Astrocyte of the cerebellum (primary cell): ENCODE measurements at regions not wholly inside any gene's neighbourhood (a gene's known extent, or its start where the extent isn't known, plus 50 kb on each side); places are given as distances from the start of the nearest gene placed in this dataset.

ENCODE experiments used
- DNase-seq: peaks from one replicate; pipeline ENCODE4 v3.0.0-alpha.2; 2011; ENCODE audit warnings: low read depth
- H3K4me3 ChIP-seq: 2 replicates; pipeline ENCODE4 v1.5.1; 2011; ENCODE audit warnings: mild to moderate bottlenecking, low read depth, low read length, moderate library complexity
- CTCF ChIP-seq: IDR thresholded peaks from 2 replicates; pipeline ENCODE4 v1.5.1; 2012; ENCODE audit warnings: low read length, low read depth, moderate library complexity, mild to moderate bottlenecking; ENCODE audit errors: missing control alignments
- in situ Hi-C: cut with HindIII; loops from 2 replicates; pipeline ENCODE4 v1.10.0; 2017; ENCODE audit warnings: low sequenced_read_pairs

- TF ChIP-seq CTCF = no peak
- in situ Hi-C loops = no loop called here
These were observed 279.1 kb upstream of the ZEB2 start for GRCh38 chr2:144798989-144799388.

GRCh38 chr2:144798034-144798433, 278.1 kb upstream of the ZEB2 start:
- no peak overlapping the region for H3K4me3 ChIP-seq
- in situ Hi-C loops = no loop called here
- TF ChIP-seq CTCF = no peak
- DNase-seq = no peak

More at GRCh38 chr2:144798989-144799388, 279.1 kb upstream of the ZEB2 start:
- no peak for DNase-seq
- H3K4me3 ChIP-seq = no peak overlapping the region

GRCh38 chr2:144796936-144797335, 277.0 kb upstream of the ZEB2 start:
- in situ Hi-C loops = no loop called here
- no peak for TF ChIP-seq CTCF
- no peak overlapping the region for H3K4me3 ChIP-seq
- DNase-seq = no peak

- H3K4me3 ChIP-seq = no peak overlapping the region
- in situ Hi-C loops = no loop called here
- no peak for TF ChIP-seq CTCF
- DNase-seq = no peak
These were observed 276.2 kb upstream of the ZEB2 start for GRCh38 chr2:144796164-144796563.

- no peak overlapping the region for H3K4me3 ChIP-seq
- TF ChIP-seq CTCF = no peak
- no peak for DNase-seq
- in situ Hi-C loops = no loop called here
These were observed 265.3 kb upstream of the ZEB2 start for GRCh38 chr2:144785253-144785652.

GRCh38 chr2:144780983-144781382, 261.1 kb upstream of the ZEB2 start:
- no peak for DNase-seq
- in situ Hi-C loops = no loop called here

More at GRCh38 chr2:144780983-144781382, 261.1 kb upstream of the ZEB2 start:
- TF ChIP-seq CTCF = no peak
- H3K4me3 ChIP-seq = no peak overlapping the region
